CD14-positive monocyte (primary cell): ENCODE measurements at regions not wholly inside any gene's neighbourhood (a gene's known extent, or its start where the extent isn't known, plus 50 kb on each side); places are given as distances from the start of the nearest gene placed in this dataset.

ENCODE experiments used
- DNase-seq, 3 donors: peaks; one replicate each; pipeline ENCODE4 v3.0.0-alpha.2; 2011 to 2022
- H2AFZ ChIP-seq: 2 replicates; pipeline ENCODE4 v1.6.0; 2012; ENCODE audit warnings: mild to moderate bottlenecking, low read depth, low read length, inconsistent platforms; ENCODE audit not compliant: insufficient read depth, poor library complexity, severe bottlenecking
- H3K27ac ChIP-seq, 2 donors: 1 replicate in 1 of 2; 2 replicates in 1 of 2; pipeline ENCODE4 v1.5.1; 2012 to 2013; ENCODE audit warnings: low read length in 2 of 2, control low read depth in 1 of 2, inconsistent platforms in 1 of 2, low read depth in 1 of 2, mild to moderate bottlenecking in 1 of 2
- H3K27me3 ChIP-seq, 2 donors: one replicate each; pipeline versions ENCODE4 v1.6.0 to v1.6.1; 2011 to 2013; ENCODE audit warnings: low read length in 2 of 2; ENCODE audit not compliant: control insufficient read depth in 2 of 2, insufficient read depth in 2 of 2
- H3K36me3 ChIP-seq, 2 donors: replicated peaks in 1 of 2; 1 replicate in 1 of 2; 2 replicates in 1 of 2; pipeline versions ENCODE4 v1.5.1 to v1.6.1; 2012 to 2013; ENCODE audit warnings: low read length in 2 of 2, control low read depth in 1 of 2, inconsistent platforms in 1 of 2, mild to moderate bottlenecking in 1 of 2; ENCODE audit not compliant: insufficient read depth in 2 of 2, control insufficient read depth in 1 of 2
- H3K4me1 ChIP-seq, 2 donors: 1 replicate in 1 of 2; 2 replicates in 1 of 2; pipeline versions ENCODE4 v1.5.1 to v1.6.1; 2012 to 2013; ENCODE audit warnings: low read length in 2 of 2, control low read depth in 1 of 2, inconsistent platforms in 1 of 2, mild to moderate bottlenecking in 1 of 2, moderate library complexity in 1 of 2; ENCODE audit not compliant: insufficient read depth in 2 of 2, control insufficient read depth in 1 of 2
- H3K4me2 ChIP-seq: replicated peaks from 2 replicates; pipeline ENCODE3; 2012; ENCODE audit warnings: low read length, moderate library complexity, mild to moderate bottlenecking; ENCODE audit not compliant: poor library complexity, severe bottlenecking; ENCODE audit errors: extremely low read depth
- H3K4me3 ChIP-seq, 3 experiments: fragments of 200-600 bp in 1 of 3; sonication (generic) in 1 of 3; replicated peaks in 1 of 3; 1 replicate in 2 of 3; 2 replicates in 1 of 3; pipeline ENCODE4 v1.5.1; 2011 to 2013; ENCODE audit warnings: low read length in 3 of 3, mild to moderate bottlenecking in 3 of 3, control low read depth in 2 of 3, low read depth in 2 of 3, inconsistent platforms in 1 of 3, moderate library complexity in 1 of 3
- H3K79me2 ChIP-seq: 2 replicates; pipeline ENCODE4 v1.6.0; 2012; ENCODE audit warnings: mild to moderate bottlenecking, control low read depth, inconsistent platforms, low read length, moderate library complexity; ENCODE audit not compliant: insufficient read depth
- H3K9ac ChIP-seq: 2 replicates; pipeline ENCODE4 v1.6.0; 2017; ENCODE audit warnings: low read length, mild to moderate bottlenecking; ENCODE audit not compliant: insufficient read depth, poor library complexity, severe bottlenecking
- H3K9me3 ChIP-seq, 2 donors: replicated peaks in 1 of 2; 1 replicate in 1 of 2; 2 replicates in 1 of 2; pipeline versions ENCODE4 v1.5.1 to v1.6.1; 2012 to 2013; ENCODE audit warnings: low read length in 2 of 2, control low read depth in 1 of 2; ENCODE audit not compliant: control insufficient read depth in 1 of 2, insufficient read depth in 1 of 2
- H4K20me1 ChIP-seq: 2 replicates; pipeline ENCODE4 v1.6.0; 2012; ENCODE audit warnings: mild to moderate bottlenecking, low read length, control low read depth, moderate library complexity; ENCODE audit not compliant: insufficient read depth
- H3K27ac Mint-ChIP-seq, 7 donors: one replicate each; pipeline ENCODE4 v1.8.0; 2020; ENCODE audit warnings: mild to moderate bottlenecking in 7 of 7, mixed read lengths in 7 of 7, moderate library complexity in 6 of 7, inconsistent platforms in 2 of 7
- H3K27me3 Mint-ChIP-seq, 3 donors: one replicate each; pipeline ENCODE4 v1.8.0; 2021 to 2022; ENCODE audit warnings: low read depth in 3 of 3, mild to moderate bottlenecking in 3 of 3, mixed read lengths in 3 of 3, moderate library complexity in 3 of 3, inconsistent platforms in 1 of 3
- H3K36me3 Mint-ChIP-seq, 2 donors: one replicate each; pipeline ENCODE4 v1.8.0; 2020; ENCODE audit warnings: mixed read lengths in 2 of 2, inconsistent platforms in 1 of 2, mild to moderate bottlenecking in 1 of 2
- H3K4me1 Mint-ChIP-seq: one replicate; pipeline ENCODE4 v1.8.0; 2020; ENCODE audit warnings: mild to moderate bottlenecking, mixed read lengths
- H3K4me3 Mint-ChIP-seq, 2 donors: one replicate each; pipeline ENCODE4 v1.8.0; 2020; ENCODE audit warnings: mild to moderate bottlenecking in 2 of 2, mixed read lengths in 2 of 2, moderate library complexity in 1 of 2
- H3K9me3 Mint-ChIP-seq, 7 donors: one replicate each; pipeline ENCODE4 v1.8.0; 2020 to 2022; ENCODE audit warnings: mixed read lengths in 7 of 7, mild to moderate bottlenecking in 6 of 7, moderate library complexity in 6 of 7, inconsistent platforms in 2 of 7
- CTCF ChIP-seq: fragments of 200-600 bp; IDR thresholded peaks from one replicate; pipeline ENCODE4 v1.8.0; 2022; ENCODE audit warnings: antibody characterized with exemption, mild to moderate bottlenecking
- WGBS: methylation state at CpG from one replicate; pipeline ENCODE4 v1.1.5; 2013; ENCODE audit warnings: missing lambda C conversion rate; ENCODE audit not compliant: insufficient coverage; 5-methylcytosine and 5-hydroxymethylcytosine counted together
- intact Hi-C, 2 donors: fragments of 100-400 bp; cut with micrococcal nuclease; formaldehyde crosslinking; loops; one replicate each; pipeline versions ENCODE4 v1.15.0 to v1.15.1; 2023

GRCh38 chr19:31616031-31616430 lies 266.8 kb upstream of the TSHZ3 start:
- Histone ChIP-seq H3K27me3 (no peaks in the 10 kb centered on the region), H3K36me3 (no peaks in the 10 kb centered on the region)
- H3K27ac Mint-ChIP-seq = no peak overlapping the region

GRCh38 chr19:31617010-31617585 lies 267.9 kb upstream of the TSHZ3 start:
- H3K36me3 Mint-ChIP-seq = no peaks in the 10 kb centered on the region

More at GRCh38 chr19:31616031-31616430, 266.8 kb upstream of the TSHZ3 start:
- 60% methylated on average over 1 of the region's 3 CpGs for WGBS
- H3K4me2 ChIP-seq = no peak overlapping the region
- intact Hi-C loops = no loop called here
- no peak overlapping the region for H3K4me3 ChIP-seq
- no peak overlapping the region for H3K9ac ChIP-seq
- Mint-ChIP-seq H3K27me3 (peaks cover 1 to 9% (median 9%) of the 10 kb centered on the region in 3 donors), H3K4me3 (no peak overlapping the region), H3K36me3 (no peaks in the 10 kb centered on the region), H3K4me1 (no peaks in the 10 kb centered on the region), H3K9me3 (peaks cover 0 to 7% (median 0%) of the 10 kb centered on the region in 7 donors)
- H2AFZ ChIP-seq = no peak overlapping the region
- DNase-seq = no peak
- no peaks in the 10 kb centered on the region for H3K9me3 ChIP-seq
- no peaks in the 10 kb centered on the region for H3K79me2 ChIP-seq
- H3K4me1 ChIP-seq = no peaks in the 10 kb centered on the region
- H3K27ac ChIP-seq = no peak overlapping the region
- no peaks in the 10 kb centered on the region for H4K20me1 ChIP-seq
- no peak for TF ChIP-seq CTCF

More at GRCh38 chr19:31617010-31617585, 267.9 kb upstream of the TSHZ3 start:
- H3K9me3 ChIP-seq = peaks cover 0 to 7% of the 10 kb centered on the region in 2 donors
- Mint-ChIP-seq H3K27ac (peak overlapping the region in 1 of 7 donors; percentile 43), H3K4me3 (no peak overlapping the region), H3K9me3 (peaks cover 0 to 7% (median 0%) of the 10 kb centered on the region in 7 donors), H3K27me3 (peaks cover 1 to 5% (median 4%) of the 10 kb centered on the region in 3 donors), H3K4me1 (no peaks in the 10 kb centered on the region)
- no peak overlapping the region for H2AFZ ChIP-seq
- H3K36me3 ChIP-seq = no peaks in the 10 kb centered on the region
- H3K9ac ChIP-seq = no peak overlapping the region
- H3K27ac ChIP-seq = no peak overlapping the region
- no peak overlapping the region for H3K4me2 ChIP-seq
- no peak overlapping the region for H3K4me3 ChIP-seq
- H3K4me1 ChIP-seq = no peaks in the 10 kb centered on the region
- no peaks in the 10 kb centered on the region for H3K79me2 ChIP-seq
- WGBS = 100% methylated on average over 3 of the region's 4 CpGs
- H3K27me3 ChIP-seq = no peaks in the 10 kb centered on the region
- H4K20me1 ChIP-seq = no peaks in the 10 kb centered on the region
- DNase-seq = no peak
- intact Hi-C loops = no loop called here
- no peak for TF ChIP-seq CTCF
